Activated B cell treated with CpG ODN at 0.5 μM for 24 hours (primary cell): ENCODE measurements at regions not wholly inside any gene's neighbourhood (a gene's known extent, or its start where the extent isn't known, plus 50 kb on each side); places are given as distances from the start of the nearest gene placed in this dataset.

ENCODE experiments used
- ATAC-seq: fragments of 200-7000 bp; cut with Tn5 transposase; one replicate; pipeline ENCODE4 v1.10.0; 2021; ENCODE audit warnings: low read depth, mild to moderate bottlenecking, moderate library complexity
- CTCF ChIA-PET: fragments of 350-600 bp; sonication (Branson Sonifier 250); formaldehyde crosslinking; loops from one replicate; lab custom pipeline; 2021; ENCODE audit warnings: antibody characterized with exemption; lab: Charles Lee
- POLR2A ChIA-PET: fragments of 350-600 bp; sonication (Branson Sonifier 250); formaldehyde crosslinking; loops from one replicate; lab custom pipeline; 2021; ENCODE audit warnings: antibody characterized with exemption; lab: Charles Lee
- DNase-seq: peaks from one replicate; pipeline ENCODE4 v3.0.0; 2022
- H3K27ac Mint-ChIP-seq: one replicate; pipeline ENCODE4 v1.8.0; 2020; ENCODE audit warnings: mixed read lengths
- H3K27me3 Mint-ChIP-seq: one replicate; pipeline ENCODE4 v1.8.0; 2021; ENCODE audit warnings: mixed read lengths
- H3K36me3 Mint-ChIP-seq: one replicate; pipeline ENCODE4 v1.8.0; 2021; ENCODE audit warnings: low read depth, mixed read lengths
- H3K4me1 Mint-ChIP-seq: one replicate; pipeline ENCODE4 v1.8.0; 2021; ENCODE audit warnings: mixed read lengths
- H3K4me3 Mint-ChIP-seq: one replicate; pipeline ENCODE4 v1.8.0; 2020; ENCODE audit warnings: mild to moderate bottlenecking, mixed read lengths
- H3K9me3 Mint-ChIP-seq: one replicate; pipeline ENCODE4 v1.8.0; 2020; ENCODE audit warnings: mixed read lengths
- CTCF ChIP-seq: fragments of 200-600 bp; IDR thresholded peaks from one replicate; pipeline ENCODE4 v1.8.0; 2022; ENCODE audit warnings: antibody characterized with exemption, mild to moderate bottlenecking
- intact Hi-C: fragments of 100-400 bp; cut with micrococcal nuclease; formaldehyde crosslinking; loops from one replicate; pipeline ENCODE4 v1.15.1; 2024

DNA sequence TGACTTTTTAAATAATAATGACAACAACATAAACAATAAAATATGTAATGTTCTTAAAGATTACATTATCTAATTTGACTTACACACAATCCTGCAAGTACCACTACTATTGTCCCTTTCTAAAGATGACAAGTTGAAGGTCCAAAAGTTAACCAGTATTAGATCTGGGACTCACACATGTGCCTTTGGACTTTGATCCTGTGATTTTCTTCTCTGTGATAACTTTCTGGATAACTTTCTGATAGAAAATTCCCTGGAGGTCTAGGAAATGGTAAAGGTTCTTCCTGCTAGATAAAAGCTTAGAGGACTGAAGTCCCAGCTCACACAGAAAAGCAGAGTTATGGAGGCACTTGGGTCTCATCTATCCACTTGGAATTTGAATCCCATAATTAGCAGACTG, 311.9 kb upstream of the KLHL29 start:
- Mint-ChIP-seq H3K27me3 (no peaks in the 10 kb centered on the region), H3K4me3 (no peak overlapping the region), H3K9me3 (no peaks in the 10 kb centered on the region), H3K27ac (no peak overlapping the region), H3K4me1 (no peaks in the 10 kb centered on the region), H3K36me3 (no peaks in the 10 kb centered on the region)
- ATAC-seq (no peak), DNase-seq (no peak)
- no peak for TF ChIP-seq CTCF
- ChIA-PET POLR2A (no interaction called here), CTCF (no interaction called here)
- intact Hi-C loops = no loop called here

DNA sequence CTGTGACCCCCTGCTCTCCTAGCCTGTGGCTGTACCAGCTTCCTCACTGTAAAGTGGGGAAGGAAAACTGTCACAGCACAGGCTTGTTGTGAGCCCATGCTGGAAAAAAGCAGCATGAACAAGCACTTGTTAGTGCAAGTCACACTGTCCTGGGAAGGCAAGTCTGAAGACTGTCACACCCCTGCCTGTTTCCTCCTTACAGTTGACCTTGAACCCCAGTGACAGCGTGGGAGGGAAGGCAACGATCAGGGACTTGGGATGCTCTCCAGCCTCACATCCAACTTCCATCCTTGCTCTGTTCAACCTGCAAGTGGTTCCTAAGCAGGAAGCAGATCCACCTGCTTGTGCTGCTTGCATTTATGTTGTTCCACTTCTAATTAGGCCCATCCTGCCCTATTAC, 311.3 kb upstream of the KLHL29 start:
- Mint-ChIP-seq H3K9me3 (no peaks in the 10 kb centered on the region), H3K4me1 (no peaks in the 10 kb centered on the region), H3K27me3 (no peaks in the 10 kb centered on the region), H3K4me3 (no peak overlapping the region), H3K36me3 (no peaks in the 10 kb centered on the region), H3K27ac (no peak overlapping the region)
- intact Hi-C loops = no loop called here
- CTCF ChIA-PET = no interaction called here
- ATAC-seq = no peak
- DNase-seq = no peak
- POLR2A ChIA-PET = no interaction called here
- TF ChIP-seq CTCF = no peak

- TF ChIP-seq CTCF = no peak
- intact Hi-C loops = no loop called here
- DNase-seq (no peak), ATAC-seq (no peak)
- CTCF ChIA-PET = no interaction called here
- no peaks in the 10 kb centered on the region for H3K4me1 Mint-ChIP-seq
- no peak overlapping the region for H3K4me3 Mint-ChIP-seq
- peaks cover 8% of the 10 kb centered on the region for H3K9me3 Mint-ChIP-seq
- H3K36me3 Mint-ChIP-seq = no peaks in the 10 kb centered on the region
- no peaks in the 10 kb centered on the region for H3K27me3 Mint-ChIP-seq
- no peak overlapping the region for H3K27ac Mint-ChIP-seq
- POLR2A ChIA-PET = no interaction called here
Observed at GRCh38 chr2:23077596-23077995, 307.4 kb upstream of the KLHL29 start.

- Mint-ChIP-seq H3K27me3 (no peaks in the 10 kb centered on the region), H3K36me3 (no peaks in the 10 kb centered on the region), H3K27ac (no peak overlapping the region), H3K9me3 (peaks cover 8% of the 10 kb centered on the region), H3K4me3 (no peak overlapping the region), H3K4me1 (no peaks in the 10 kb centered on the region)
- DNase-seq (no peak), ATAC-seq (no peak)
- intact Hi-C loops = no loop called here
- ChIA-PET POLR2A (no interaction called here), CTCF (no interaction called here)
- no peak for TF ChIP-seq CTCF
Observed at GRCh38 chr2:23078784-23079434, 306.1 kb upstream of the KLHL29 start.

DNA sequence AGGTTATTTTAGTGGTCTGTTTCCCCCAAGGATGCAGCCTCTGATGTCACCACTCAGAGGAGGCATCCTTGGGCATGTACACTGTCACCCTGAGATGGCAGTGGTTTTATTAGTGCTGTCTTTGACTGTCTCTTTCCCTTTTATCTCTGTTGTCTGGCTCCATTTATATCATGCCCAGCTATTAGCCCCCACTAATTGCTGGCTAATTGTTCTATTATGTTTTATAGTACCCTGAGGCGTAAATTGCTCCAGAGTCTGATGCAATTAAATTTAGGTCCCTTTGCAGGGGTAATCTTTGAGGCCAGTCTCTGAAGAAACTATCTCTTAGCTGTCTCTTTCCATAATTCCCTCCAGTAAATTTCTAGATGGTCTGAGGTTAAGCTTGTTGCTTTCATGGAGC, 301.0 kb upstream of the KLHL29 start:
- intact Hi-C loops = no loop called here
- no peak for TF ChIP-seq CTCF
- Mint-ChIP-seq H3K27me3 (peaks cover 1% of the 10 kb centered on the region), H3K4me1 (no peaks in the 10 kb centered on the region), H3K9me3 (peaks cover 8% of the 10 kb centered on the region), H3K27ac (no peak overlapping the region), H3K36me3 (no peaks in the 10 kb centered on the region), H3K4me3 (no peak overlapping the region)
- CTCF ChIA-PET = no interaction called here
- no peak for ATAC-seq
- DNase-seq = no peak
- POLR2A ChIA-PET = no interaction called here
